H1 (cell line): ENCODE measurements at regions not wholly inside any gene's neighbourhood (a gene's known extent, or its start where the extent isn't known, plus 50 kb on each side); places are given as distances from the start of the nearest gene placed in this dataset.

ENCODE experiments used
- CTCF ChIA-PET: fragments of 300-600 bp; sonication (Branson Sonifier 250); formaldehyde crosslinking; loops from one replicate; lab custom pipeline; 2021; ENCODE audit not compliant: partially characterized antibody; lab: Charles Lee
- POLR2A ChIA-PET: fragments of 300-600 bp; sonication (Branson Sonifier 250); formaldehyde crosslinking; loops from one replicate; lab custom pipeline; 2021; ENCODE audit warnings: inconsistent platforms; ENCODE audit not compliant: partially characterized antibody; lab: Charles Lee
- DNase-seq, 2 experiments: peaks; one replicate each; pipeline versions ENCODE4 v3.0.0 to v3.0.0-alpha.2; 2010 to 2022; ENCODE audit warnings: low spot score in 2 of 2, low read depth in 1 of 2, mixed read lengths in 1 of 2
- FAIRE-seq: peaks from 2 replicates; lab custom pipeline; 2011; peaks lifted over from hg19 to GRCh38; lab: Jason Lieb, UNC
- H2AFZ ChIP-seq: 2 replicates; pipeline ENCODE4 v1.8.1; 2012; ENCODE audit warnings: low read length, inconsistent platforms
- H2AK5ac ChIP-seq: 2 replicates; pipeline ENCODE4 v1.6.1; 2013; ENCODE audit warnings: low read depth, low read length
- H2BK120ac ChIP-seq: replicated peaks from 2 replicates; pipeline ENCODE3; 2013; ENCODE audit warnings: low read depth, low read length, inconsistent platforms
- H2BK12ac ChIP-seq: 2 replicates; pipeline ENCODE4 v1.6.1; 2013; ENCODE audit warnings: low read depth, low read length
- H2BK15ac ChIP-seq: 2 replicates; pipeline ENCODE4 v1.6.1; 2013; ENCODE audit warnings: low read length
- H2BK20ac ChIP-seq: 2 replicates; pipeline ENCODE4 v1.6.1; 2013; ENCODE audit warnings: low read length
- H2BK5ac ChIP-seq: 2 replicates; pipeline ENCODE4 v1.6.1; 2013; ENCODE audit warnings: low read depth, low read length
- H3K14ac ChIP-seq: 2 replicates; pipeline ENCODE4 v1.6.1; 2013; ENCODE audit warnings: inconsistent platforms; ENCODE audit not compliant: insufficient read length
- H3K18ac ChIP-seq: 2 replicates; pipeline ENCODE4 v1.6.1; 2013; ENCODE audit warnings: low read length; ENCODE audit errors: extremely low read depth
- H3K23ac ChIP-seq: 2 replicates; pipeline ENCODE4 v1.6.1; 2013; ENCODE audit warnings: inconsistent platforms; ENCODE audit not compliant: insufficient read length
- H3K23me2 ChIP-seq: 2 replicates; pipeline ENCODE4 v1.6.1; 2013; ENCODE audit warnings: low read depth, low read length
- H3K27ac ChIP-seq: 2 replicates; pipeline ENCODE4 v1.6.1; 2011; ENCODE audit warnings: low read depth, low read length, inconsistent platforms
- H3K27me3 ChIP-seq, 4 experiments: replicated peaks in 1 of 4; 1 replicate in 1 of 4; 2 replicates in 3 of 4; pipeline versions ENCODE4 v1.6.1 to v1.8.1; 2011 to 2013; ENCODE audit warnings: low read length in 3 of 4, mild to moderate bottlenecking in 3 of 4, inconsistent platforms in 2 of 4, mixed read lengths in 2 of 4, moderate library complexity in 1 of 4; ENCODE audit not compliant: control insufficient read depth in 3 of 4, insufficient read depth in 3 of 4; ENCODE audit errors: extremely low read depth in 1 of 4
- H3K36me3 ChIP-seq, 4 experiments: 2 replicates each; pipeline versions ENCODE4 v1.6.1 to v1.8.1; 2011 to 2013; ENCODE audit warnings: mild to moderate bottlenecking in 4 of 4, low read length in 3 of 4, moderate library complexity in 2 of 4, control low read depth in 1 of 4, inconsistent platforms in 1 of 4; ENCODE audit not compliant: insufficient read depth in 4 of 4, control insufficient read depth in 2 of 4
- H3K4ac ChIP-seq: replicated peaks from 2 replicates; pipeline ENCODE3; 2013; ENCODE audit warnings: low read length, low read depth, mixed read lengths, inconsistent platforms; ENCODE audit not compliant: insufficient read length
- H3K4me1 ChIP-seq, 4 experiments: replicated peaks in 1 of 4; 1 replicate in 1 of 4; 2 replicates in 3 of 4; pipeline versions ENCODE4 v1.6.1 to v1.8.1; 2011 to 2013; ENCODE audit warnings: low read length in 3 of 4, inconsistent platforms in 2 of 4, mixed read lengths in 1 of 4; ENCODE audit not compliant: insufficient read depth in 4 of 4, control insufficient read depth in 3 of 4
- H3K4me2 ChIP-seq, 2 experiments: 2 replicates each; pipeline versions ENCODE4 v1.6.1 to v1.8.1; 2011 to 2013; ENCODE audit warnings: low read depth in 2 of 2, low read length in 2 of 2, control low read depth in 1 of 2, inconsistent platforms in 1 of 2, mild to moderate bottlenecking in 1 of 2; ENCODE audit not compliant: insufficient read depth in 1 of 2
- H3K4me3 ChIP-seq, 4 experiments: fragments of 200-600, 300-600 bp in 1 of 4; sonication (generic), shearing (Covaris generic), sonication (Bioruptor Twin) in 1 of 4; 2 replicates each; pipeline versions ENCODE4 v1.5.1 to v1.8.1; 2011 to 2016; ENCODE audit warnings: low read length in 4 of 4, low read depth in 3 of 4, control low read depth in 2 of 4, inconsistent platforms in 2 of 4, mild to moderate bottlenecking in 2 of 4, mixed read lengths in 1 of 4, moderate library complexity in 1 of 4; ENCODE audit not compliant: insufficient read depth in 2 of 4; ENCODE audit errors: extremely low read depth in 1 of 4
- H3K56ac ChIP-seq: replicated peaks from 2 replicates; pipeline ENCODE3; 2013; ENCODE audit warnings: low read depth, mild to moderate bottlenecking, mixed read lengths, low read length, inconsistent platforms; ENCODE audit not compliant: insufficient read length
- H3K79me1 ChIP-seq: 2 replicates; pipeline ENCODE4 v1.6.1; 2013; ENCODE audit warnings: low read depth, low read length, control low read depth
- H3K79me2 ChIP-seq, 2 experiments: 2 replicates each; pipeline versions ENCODE4 v1.6.1 to v1.8.1; 2012 to 2013; ENCODE audit warnings: low read length in 2 of 2, mild to moderate bottlenecking in 2 of 2, inconsistent platforms in 1 of 2; ENCODE audit not compliant: insufficient read depth in 2 of 2, control insufficient read depth in 1 of 2
- H3K9ac ChIP-seq, 4 experiments: replicated peaks in 1 of 4; 1 replicate in 1 of 4; 2 replicates in 3 of 4; pipeline versions ENCODE4 v1.6.1 to v1.8.1; 2011 to 2013; ENCODE audit warnings: low read depth in 3 of 4, low read length in 3 of 4, control low read depth in 2 of 4, mild to moderate bottlenecking in 2 of 4, moderate library complexity in 2 of 4, inconsistent platforms in 1 of 4; ENCODE audit errors: extremely low read depth in 1 of 4
- H3K9me3 ChIP-seq, 2 experiments: 2 replicates each; pipeline versions ENCODE4 v1.6.1 to v1.8.1; 2012 to 2013; ENCODE audit warnings: mild to moderate bottlenecking in 2 of 2, moderate library complexity in 2 of 2, control low read depth in 1 of 2, inconsistent platforms in 1 of 2, low read depth in 1 of 2, low read length in 1 of 2, mixed read lengths in 1 of 2; ENCODE audit not compliant: insufficient read depth in 2 of 2
- H4K20me1 ChIP-seq, 2 experiments: replicated peaks in 1 of 2; 2 replicates each; pipeline versions ENCODE3 to v1.8.1; 2011 to 2013; ENCODE audit warnings: inconsistent platforms in 2 of 2, low read length in 2 of 2, mild to moderate bottlenecking in 1 of 2; ENCODE audit not compliant: insufficient read depth in 2 of 2, control insufficient read depth in 1 of 2
- H4K5ac ChIP-seq: 2 replicates; pipeline ENCODE4 v1.6.1; 2013; ENCODE audit warnings: low read length, low read depth, mixed read lengths, inconsistent platforms; ENCODE audit not compliant: insufficient read length
- H4K8ac ChIP-seq: 2 replicates; pipeline ENCODE4 v1.8.0; 2013; ENCODE audit warnings: mild to moderate bottlenecking, moderate library complexity, low read length, inconsistent platforms; ENCODE audit not compliant: insufficient read depth; ENCODE audit errors: extremely low read depth
- H4K91ac ChIP-seq: replicated peaks from 2 replicates; pipeline ENCODE3; 2013; ENCODE audit warnings: low read length, mixed read lengths, inconsistent platforms; ENCODE audit not compliant: insufficient read length
- CHD1 ChIP-seq: IDR thresholded peaks from 2 replicates; pipeline ENCODE4 v1.6.1; 2012; ENCODE audit warnings: low read depth, low read length, improper control_type of control experiment
- GABPA ChIP-seq: IDR thresholded peaks from 2 replicates; pipeline ENCODE4 v1.6.1; 2011; ENCODE audit warnings: mild to moderate bottlenecking, low read length, moderate library complexity, borderline replicate concordance; ENCODE audit not compliant: insufficient read depth
- GTF2F1 ChIP-seq: IDR thresholded peaks from 2 replicates; pipeline ENCODE4 v1.6.1; 2012; ENCODE audit warnings: low read depth, low read length, improper control_type of control experiment, borderline replicate concordance
- HDAC2 ChIP-seq, 2 experiments: fragments of 300-600 bp in 1 of 2; sonication (generic) in 1 of 2; IDR thresholded peaks; 2 replicates each; pipeline ENCODE4 v1.6.1; 2011 to 2012; ENCODE audit warnings: low read depth in 2 of 2, low read length in 2 of 2, mild to moderate bottlenecking in 2 of 2, moderate library complexity in 2 of 2, borderline replicate concordance in 1 of 2, inconsistent platforms in 1 of 2
- MAFK ChIP-seq: IDR thresholded peaks from 2 replicates; pipeline ENCODE4 v1.6.1; 2012; ENCODE audit warnings: low read depth, mild to moderate bottlenecking, improper control_type of control experiment, low read length
- NRF1 ChIP-seq: IDR thresholded peaks from 2 replicates; pipeline ENCODE4 v1.6.1; 2011; ENCODE audit warnings: mild to moderate bottlenecking, low read depth, low read length, improper control_type of control experiment
- PHF8 ChIP-seq: fragments of 200-600 bp; sonication (generic); conservative IDR thresholded peaks from 2 replicates; pipeline ENCODE4 v1.7.1; 2012; ENCODE audit warnings: low read depth, mild to moderate bottlenecking, inconsistent platforms, low read length, moderate library complexity
- POLR2AphosphoS5 ChIP-seq: IDR thresholded peaks from 2 replicates; pipeline ENCODE4 v1.6.1; 2011; ENCODE audit warnings: low read depth, low read length
- TAF1 ChIP-seq: IDR thresholded peaks from 2 replicates; pipeline ENCODE4 v1.6.1; 2011; ENCODE audit warnings: mild to moderate bottlenecking, low read depth, low read length
- TAF7 ChIP-seq: optimal IDR thresholded peaks from 2 replicates; pipeline ENCODE3; 2011; ENCODE audit warnings: low read depth, mild to moderate bottlenecking, inconsistent platforms, low read length, moderate library complexity, borderline replicate concordance
- TCF12 ChIP-seq: IDR thresholded peaks from 2 replicates; pipeline ENCODE4 v1.6.1; 2011; ENCODE audit warnings: low read depth, mild to moderate bottlenecking, low read length
- WGBS, 2 experiments: shearing (Covaris generic) in 1 of 2; methylation state at CpG; one replicate each; pipeline versions ENCODE4 v1.1.6 to v1.1.7; 2013 to 2015; ENCODE audit warnings: low lambda C conversion rate in 2 of 2, mixed read lengths in 2 of 2, inconsistent platforms in 1 of 2, low coverage in 1 of 2, missing lambda C conversion rate in 1 of 2; ENCODE audit not compliant: insufficient replicate concordance in 2 of 2, insufficient coverage in 1 of 2, insufficient read length in 1 of 2; ENCODE audit errors: extremely low coverage in 1 of 2, missing lambda C conversion rate in 1 of 2; 5-methylcytosine and 5-hydroxymethylcytosine counted together
- TF ChIP-seq, protein P1 (sequence below): IDR thresholded peaks from 2 replicates; pipeline ENCODE4 v1.6.1; 2011; ENCODE audit warnings: low read length, improper control_type of control experiment

GRCh38 chr11:127071606-127072005 is 71.0 kb upstream of the KIRREL3 start:
- H3K4me2 ChIP-seq = no peak overlapping the region
- no peaks in the 10 kb centered on the region for H4K20me1 ChIP-seq
- WGBS, 2 experiments = 88% methylated on average over 7 of the region's 7 CpGs; no CpG with 5 or more reads in 1 of the 2 experiments
- H3K4me3 ChIP-seq = no peak overlapping the region
- no peak overlapping the region for H2BK15ac ChIP-seq
- POLR2A ChIA-PET = no interaction called here
- H3K36me3 ChIP-seq = no peaks in the 10 kb centered on the region
- H2BK20ac ChIP-seq = no peak overlapping the region
- no peak overlapping the region for H2BK12ac ChIP-seq
- H3K9me3 ChIP-seq = no peaks in the 10 kb centered on the region
- FAIRE-seq (no peak), DNase-seq (no peak)
- no peak overlapping the region for H4K5ac ChIP-seq
- no peak overlapping the region for H2BK5ac ChIP-seq
- no peak overlapping the region for H2AK5ac ChIP-seq
- H3K14ac ChIP-seq = no peak overlapping the region
- H2BK120ac ChIP-seq = no peak overlapping the region
- H3K4me1 ChIP-seq = no peaks in the 10 kb centered on the region
- H3K4ac ChIP-seq = no peak overlapping the region
- no peak overlapping the region for H4K8ac ChIP-seq
- CTCF ChIA-PET = interaction anchor here (0.6 to 4.5 kb wide), 8 partner anchors 11 to 1392 kb away, joined by 3 to 16 read pairs (median 4); no protein-coding TSS in a partner anchor
- H2AFZ ChIP-seq = no peak overlapping the region
- H4K91ac ChIP-seq = no peak overlapping the region
- no peak overlapping the region for H3K23ac ChIP-seq
- H3K79me1 ChIP-seq = no peaks in the 10 kb centered on the region
- no peaks in the 10 kb centered on the region for H3K23me2 ChIP-seq
- H3K56ac ChIP-seq = no peak overlapping the region
- no peak overlapping the region for H3K9ac ChIP-seq
- H3K27me3 ChIP-seq = no peaks in the 10 kb centered on the region
- no peak overlapping the region for H3K18ac ChIP-seq
- no peaks in the 10 kb centered on the region for H3K79me2 ChIP-seq
- H3K27ac ChIP-seq = no peak overlapping the region
- TF ChIP-seq TAF1 (no peak), PHF8 (no peak), POLR2AphosphoS5 (no peak), NRF1 (no peak), CHD1 (no peak), TCF12 (no peak), MAFK (no peak), HDAC2 (IDR thresholded peaks at IDR 0.05; ENCODE audit: borderline replicate concordance in 1 of 2, low read depth in 2 of 2, low read length in 2 of 2) (no peak), GTF2F1 (no peak), TAF7 (no peak), GABPA (no peak)
- TF ChIP-seq, protein P1, sequence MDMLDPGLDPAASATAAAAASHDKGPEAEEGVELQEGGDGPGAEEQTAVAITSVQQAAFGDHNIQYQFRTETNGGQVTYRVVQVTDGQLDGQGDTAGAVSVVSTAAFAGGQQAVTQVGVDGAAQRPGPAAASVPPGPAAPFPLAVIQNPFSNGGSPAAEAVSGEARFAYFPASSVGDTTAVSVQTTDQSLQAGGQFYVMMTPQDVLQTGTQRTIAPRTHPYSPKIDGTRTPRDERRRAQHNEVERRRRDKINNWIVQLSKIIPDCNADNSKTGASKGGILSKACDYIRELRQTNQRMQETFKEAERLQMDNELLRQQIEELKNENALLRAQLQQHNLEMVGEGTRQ = no peak
